KMS-11 (cell line): ENCODE measurements at regions not wholly inside any gene's neighbourhood (a gene's known extent, or its start where the extent isn't known, plus 50 kb on each side); places are given as distances from the start of the nearest gene placed in this dataset.

Source experiments
- H2AFZ ChIP-seq: fragments of 200-600 bp; sonication (generic); 2 replicates; pipeline ENCODE4 v1.6.1; 2016; ENCODE audit warnings: antibody characterized with exemption, mixed run types, low read depth
- H3K27ac ChIP-seq: fragments of 200-600 bp; sonication (generic); 2 replicates; pipeline ENCODE4 v1.6.1; 2016; ENCODE audit warnings: mild to moderate bottlenecking, mixed run types
- H3K27me3 ChIP-seq: fragments of 200-600 bp; sonication (generic); 2 replicates; pipeline ENCODE4 v1.6.1; 2017; ENCODE audit warnings: mild to moderate bottlenecking, low read depth, mixed run types, moderate library complexity; ENCODE audit not compliant: insufficient read depth
- H3K36me3 ChIP-seq: fragments of 200-600 bp; sonication (generic); 2 replicates; pipeline ENCODE4 v1.6.1; 2017; ENCODE audit warnings: mild to moderate bottlenecking, mixed run types; ENCODE audit not compliant: insufficient read depth
- H3K4me1 ChIP-seq: fragments of 200-600 bp; sonication (generic); 2 replicates; pipeline ENCODE4 v1.6.1; 2016; ENCODE audit warnings: mild to moderate bottlenecking, low read depth, mixed run types; ENCODE audit not compliant: poor library complexity, severe bottlenecking
- H3K4me2 ChIP-seq: fragments of 200-600 bp; sonication (generic); 2 replicates; pipeline ENCODE4 v1.7.0; 2016; ENCODE audit warnings: mild to moderate bottlenecking, mixed run types
- H3K4me3 ChIP-seq: fragments of 200-600 bp; sonication (generic); IDR thresholded peaks from 2 replicates; pipeline ENCODE4 v1.6.1; 2017; ENCODE audit warnings: low read depth, low read length, mixed read lengths; ENCODE audit not compliant: insufficient read depth
- H3K79me2 ChIP-seq: fragments of 200-600 bp; sonication (generic); 2 replicates; pipeline ENCODE4 v1.6.1; 2016; ENCODE audit warnings: low read depth, mixed run types; ENCODE audit not compliant: insufficient read depth
- H3K9ac ChIP-seq: fragments of 200-600 bp; sonication (generic); 2 replicates; pipeline ENCODE4 v1.6.1; 2016; ENCODE audit warnings: mild to moderate bottlenecking, mixed run types
- H4K20me1 ChIP-seq: fragments of 200-600 bp; sonication (generic); 2 replicates; pipeline ENCODE4 v1.6.1; 2016; ENCODE audit warnings: mild to moderate bottlenecking, mixed run types; ENCODE audit not compliant: insufficient read depth
- TF ChIP-seq, protein P1 (sequence below): fragments of 200-600 bp; sonication (generic); conservative IDR thresholded peaks from 2 replicates; pipeline ENCODE4 v1.6.1; 2017; ENCODE audit warnings: low read depth, mild to moderate bottlenecking, antibody characterized with exemption, low read length, moderate library complexity, mixed read lengths

DNA sequence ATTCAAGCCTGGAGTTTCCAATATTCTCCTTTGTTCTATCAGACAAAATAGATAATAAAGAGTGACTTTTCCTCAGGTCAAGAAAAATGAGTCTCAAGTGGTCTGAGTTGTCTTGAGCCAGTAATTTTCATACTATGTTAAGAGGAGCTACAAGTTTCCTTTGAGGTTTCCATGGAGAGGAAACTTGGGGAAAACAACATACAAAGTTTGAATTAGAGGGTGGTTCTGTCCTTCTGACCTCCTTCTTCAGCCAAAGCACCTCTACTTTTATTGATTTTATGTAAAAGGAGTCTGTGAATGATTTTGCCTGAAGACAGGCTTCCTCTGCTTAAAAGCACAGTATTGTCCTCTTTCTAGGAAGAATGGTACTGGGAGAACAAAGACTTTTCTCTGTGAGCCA is 497.2 kb upstream of the PKN2 start:
- no peaks in the 10 kb centered on the region for H4K20me1 ChIP-seq
- H3K79me2 ChIP-seq, result no peaks in the 10 kb centered on the region
- no peak overlapping the region for H2AFZ ChIP-seq
- no peak overlapping the region for H3K27ac ChIP-seq
- no peak overlapping the region for H3K4me2 ChIP-seq
- H3K4me3 ChIP-seq, result no peak overlapping the region
- H3K9ac ChIP-seq, result no peak overlapping the region
- H3K27me3 ChIP-seq, result no peaks in the 10 kb centered on the region
- TF ChIP-seq, protein P1, sequence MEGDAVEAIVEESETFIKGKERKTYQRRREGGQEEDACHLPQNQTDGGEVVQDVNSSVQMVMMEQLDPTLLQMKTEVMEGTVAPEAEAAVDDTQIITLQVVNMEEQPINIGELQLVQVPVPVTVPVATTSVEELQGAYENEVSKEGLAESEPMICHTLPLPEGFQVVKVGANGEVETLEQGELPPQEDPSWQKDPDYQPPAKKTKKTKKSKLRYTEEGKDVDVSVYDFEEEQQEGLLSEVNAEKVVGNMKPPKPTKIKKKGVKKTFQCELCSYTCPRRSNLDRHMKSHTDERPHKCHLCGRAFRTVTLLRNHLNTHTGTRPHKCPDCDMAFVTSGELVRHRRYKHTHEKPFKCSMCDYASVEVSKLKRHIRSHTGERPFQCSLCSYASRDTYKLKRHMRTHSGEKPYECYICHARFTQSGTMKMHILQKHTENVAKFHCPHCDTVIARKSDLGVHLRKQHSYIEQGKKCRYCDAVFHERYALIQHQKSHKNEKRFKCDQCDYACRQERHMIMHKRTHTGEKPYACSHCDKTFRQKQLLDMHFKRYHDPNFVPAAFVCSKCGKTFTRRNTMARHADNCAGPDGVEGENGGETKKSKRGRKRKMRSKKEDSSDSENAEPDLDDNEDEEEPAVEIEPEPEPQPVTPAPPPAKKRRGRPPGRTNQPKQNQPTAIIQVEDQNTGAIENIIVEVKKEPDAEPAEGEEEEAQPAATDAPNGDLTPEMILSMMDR, result no peak
- H3K36me3 ChIP-seq, result no peaks in the 10 kb centered on the region
- no peaks in the 10 kb centered on the region for H3K4me1 ChIP-seq

DNA sequence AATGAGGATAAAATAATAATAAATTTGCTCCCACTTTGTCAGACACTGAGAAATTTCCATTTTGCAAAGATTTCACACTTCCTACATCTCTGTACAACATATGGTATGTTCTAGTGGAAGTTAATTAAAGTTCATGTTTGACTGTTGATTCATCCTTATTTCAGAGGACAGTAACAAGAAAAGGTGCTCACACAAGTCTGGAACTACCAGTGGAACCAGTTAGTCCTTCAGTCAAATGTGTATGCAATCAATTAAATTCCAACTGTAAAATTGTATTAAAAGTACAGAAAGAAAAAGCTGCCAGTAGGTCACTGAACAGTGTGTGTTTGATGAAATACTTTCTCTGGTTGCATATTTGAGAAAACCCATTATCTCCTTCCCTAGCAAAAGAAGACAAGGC is 496.0 kb upstream of the PKN2 start:
- TF ChIP-seq, protein P1, result no peak
- no peak overlapping the region for H3K4me3 ChIP-seq
- H3K9ac ChIP-seq, result no peak overlapping the region
- no peaks in the 10 kb centered on the region for H3K79me2 ChIP-seq
- H3K36me3 ChIP-seq, result no peaks in the 10 kb centered on the region
- no peak overlapping the region for H3K27ac ChIP-seq
- no peak overlapping the region for H2AFZ ChIP-seq
- no peaks in the 10 kb centered on the region for H4K20me1 ChIP-seq
- no peaks in the 10 kb centered on the region for H3K4me1 ChIP-seq
- no peaks in the 10 kb centered on the region for H3K27me3 ChIP-seq
- no peak overlapping the region for H3K4me2 ChIP-seq

DNA sequence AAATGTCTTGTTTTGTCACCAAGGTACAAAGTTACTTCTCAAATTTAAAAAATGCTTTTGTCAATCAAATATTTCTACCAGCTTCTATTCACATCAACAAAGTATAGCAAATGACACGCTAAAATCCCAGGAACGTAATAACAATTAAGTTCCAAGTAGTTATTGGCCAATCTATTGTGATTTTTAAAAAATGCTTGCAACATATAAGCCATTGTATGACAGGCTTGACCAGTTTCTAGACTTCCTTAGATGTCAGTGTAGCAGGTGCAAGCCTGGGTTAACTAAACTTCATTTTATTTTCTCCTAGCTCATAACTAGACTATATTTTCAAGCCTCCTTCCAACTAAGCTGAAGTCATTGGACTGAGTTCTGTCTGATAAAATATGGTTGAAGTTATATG is 494.5 kb upstream of the PKN2 start:
- no peaks in the 10 kb centered on the region for H3K79me2 ChIP-seq
- H3K27ac ChIP-seq, result no peak overlapping the region
- no peaks in the 10 kb centered on the region for H3K4me1 ChIP-seq
- H3K4me3 ChIP-seq, result no peak overlapping the region
- no peak overlapping the region for H3K9ac ChIP-seq
- no peak overlapping the region for H3K4me2 ChIP-seq
- H4K20me1 ChIP-seq, result no peaks in the 10 kb centered on the region
- no peak overlapping the region for H2AFZ ChIP-seq
- TF ChIP-seq, protein P1, result no peak
- no peaks in the 10 kb centered on the region for H3K27me3 ChIP-seq
- H3K36me3 ChIP-seq, result no peaks in the 10 kb centered on the region

DNA sequence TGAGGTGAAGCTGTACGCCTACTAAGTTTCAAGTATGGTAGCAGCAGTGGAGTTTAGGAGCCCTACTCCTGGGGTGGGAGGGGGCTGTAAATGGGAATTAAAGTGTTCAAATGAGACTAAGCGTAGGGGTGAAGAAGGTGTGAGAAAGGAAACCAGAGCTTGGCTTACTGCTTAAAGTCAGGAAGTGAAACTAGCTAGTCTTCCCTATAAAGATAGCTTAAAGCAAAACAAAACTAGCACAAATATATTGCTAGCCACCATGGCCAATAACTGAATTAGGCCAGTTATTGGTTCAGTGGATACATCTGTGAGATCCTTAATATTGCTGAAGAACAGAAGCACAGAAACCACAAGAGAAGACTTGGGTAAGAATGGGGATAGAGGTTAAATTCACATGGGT is 492.2 kb upstream of the PKN2 start:
- H3K27ac ChIP-seq, result no peak overlapping the region
- TF ChIP-seq, protein P1, result no peak
- H3K4me2 ChIP-seq, result no peak overlapping the region

DNA sequence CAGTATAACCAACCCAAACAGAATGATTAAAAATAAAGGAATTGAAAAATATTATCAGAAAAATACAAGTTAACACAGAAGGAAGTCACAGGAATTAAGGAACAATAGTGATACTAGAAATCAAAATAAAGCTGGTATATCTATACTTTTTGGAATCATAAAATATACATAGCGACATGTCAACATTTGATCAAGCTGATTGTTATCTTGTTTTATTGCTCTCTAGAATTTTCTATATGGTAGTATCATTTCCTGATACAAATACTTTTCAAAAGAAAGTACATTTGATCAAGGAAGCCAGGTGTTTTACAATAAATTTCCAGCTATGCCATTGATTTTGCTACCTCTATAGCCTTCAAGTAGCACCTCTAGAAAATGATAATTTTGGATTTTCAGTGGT is 489.5 kb upstream of the PKN2 start:
- H3K4me2 ChIP-seq, result no peak overlapping the region
- TF ChIP-seq, protein P1, result no peak
- no peaks in the 10 kb centered on the region for H4K20me1 ChIP-seq
- H3K79me2 ChIP-seq, result no peaks in the 10 kb centered on the region
- H2AFZ ChIP-seq, result no peak overlapping the region
- H3K4me1 ChIP-seq, result no peaks in the 10 kb centered on the region
- no peak overlapping the region for H3K4me3 ChIP-seq
- no peaks in the 10 kb centered on the region for H3K36me3 ChIP-seq
- no peak overlapping the region for H3K9ac ChIP-seq
- no peak overlapping the region for H3K27ac ChIP-seq
- no peaks in the 10 kb centered on the region for H3K27me3 ChIP-seq

More for the DNA sequence above, 492.2 kb upstream of the PKN2 start:
- Histone ChIP-seq H3K4me1 (no peaks in the 10 kb centered on the region), H3K4me3 (no peak overlapping the region), H2AFZ (no peak overlapping the region), H3K9ac (no peak overlapping the region), H3K36me3 (no peaks in the 10 kb centered on the region), H3K79me2 (no peaks in the 10 kb centered on the region), H4K20me1 (no peaks in the 10 kb centered on the region), H3K27me3 (no peaks in the 10 kb centered on the region)
